ENCODE measurements at regions not wholly inside any gene's neighbourhood (a gene's known extent, or its start where the extent isn't known, plus 50 kb on each side); places are given as distances from the start of the nearest gene placed in this dataset.
"Not testable (repeated sequence)": the region's sequence is repeated elsewhere in the genome, so short reads cannot be mapped to it uniquely, and the experiment has no call there.

GRCh38 chr10:2214805-2215204 lies 477.5 kb upstream of the ADARB2 start:
- DNase-seq = no peak

GRCh38 chr10:2214092-2214491 lies 476.8 kb upstream of the ADARB2 start:
- no peak for DNase-seq

GRCh38 chr10:2212244-2212834 lies 475.0 kb upstream of the ADARB2 start:
- no peak for DNase-seq

GRCh38 chr10:2210088-2210487 lies 472.8 kb upstream of the ADARB2 start:
- no peak for DNase-seq

GRCh38 chr10:2208106-2208505 lies 470.8 kb upstream of the ADARB2 start:
- DNase-seq = no peak

- no peak for DNase-seq
Measured at GRCh38 chr10:2207246-2207922, 470.1 kb upstream of the ADARB2 start.

GRCh38 chr10:2205406-2205805 lies 468.1 kb upstream of the ADARB2 start:
- no peak for DNase-seq

- no peak for DNase-seq
Measured at GRCh38 chr10:2202401-2202800, 465.1 kb upstream of the ADARB2 start.

GRCh38 chr10:2201534-2202099 lies 464.3 kb upstream of the ADARB2 start:
- no peak for DNase-seq

GRCh38 chr10:2197663-2198062 lies 460.3 kb upstream of the ADARB2 start:
- no peak for DNase-seq

GRCh38 chr10:2196272-2196671 lies 458.9 kb upstream of the ADARB2 start:
- DNase-seq = no peak

GRCh38 chr10:2189356-2189755 lies 452.0 kb upstream of the ADARB2 start:
- not testable (repeated sequence) for DNase-seq

GRCh38 chr10:2188371-2188770 lies 451.0 kb upstream of the ADARB2 start:
- no peak for DNase-seq

GRCh38 chr10:2173327-2173726 lies 436.0 kb upstream of the ADARB2 start:
- no peak for DNase-seq

GRCh38 chr10:2165771-2166460 lies 428.6 kb upstream of the ADARB2 start:
- no peak for DNase-seq

GRCh38 chr10:2150288-2150687 lies 413.0 kb upstream of the ADARB2 start:
- DNase-seq = no peak

GRCh38 chr10:2145926-2146478 lies 408.7 kb upstream of the ADARB2 start:
- no peak for DNase-seq

GRCh38 chr10:2145491-2145890 lies 408.2 kb upstream of the ADARB2 start:
- DNase-seq = no peak

- DNase-seq = no peak
Measured at GRCh38 chr10:2144584-2144983, 407.3 kb upstream of the ADARB2 start.

- no peak for DNase-seq
Measured at GRCh38 chr10:2143213-2143835, 406.0 kb upstream of the ADARB2 start.

- DNase-seq = no peak
Measured at GRCh38 chr10:2139746-2140145, 402.4 kb upstream of the ADARB2 start.

GRCh38 chr10:2137549-2138174 lies 400.3 kb upstream of the ADARB2 start:
- no peak for DNase-seq
